ENCODE measurements at regions not wholly inside any gene's neighbourhood (a gene's known extent, or its start where the extent isn't known, plus 50 kb on each side); places are given as distances from the start of the nearest gene placed in this dataset.

- no peak overlapping the region for H3K4me3 ChIP-seq (ENCODE audit: low read depth, low read length, poor library complexity, severe bottlenecking)
- no peaks in the 10 kb centered on the region for H3K36me3 ChIP-seq (ENCODE audit: insufficient read depth, low read length)
- DNase-seq (ENCODE audit: low spot score): no peak
- H2AFZ ChIP-seq (ENCODE audit: low read length): no peak overlapping the region
- no peak overlapping the region for H3K27ac ChIP-seq (ENCODE audit: low read depth, low read length, poor library complexity, severe bottlenecking)
- no TSS peak for BruUV-seq (replicated peaks)
- H3K4me2 ChIP-seq (ENCODE audit: low read length): no peak overlapping the region
- no peaks in the 10 kb centered on the region for H3K4me1 ChIP-seq (ENCODE audit: insufficient read depth, low read length, poor library complexity, severe bottlenecking)
- no peaks in the 10 kb centered on the region for H3K9me3 ChIP-seq (ENCODE audit: low read length)
- CTCF ChIA-PET (ENCODE audit: unreplicated experiment): no interaction called here
- TF ChIP-seq CTCF (conservative IDR thresholded peaks at IDR 0.05; ENCODE audit: low read length) (no peak), EZH2phosphoT487 (IDR thresholded peaks at IDR 0.05; ENCODE audit: borderline replicate concordance, low read depth, low read length) (no peak)
- no peaks in the 10 kb centered on the region for H3K79me2 ChIP-seq (ENCODE audit: insufficient read depth, low read depth, low read length)
- no peaks in the 10 kb centered on the region for H4K20me1 ChIP-seq (ENCODE audit: insufficient read depth, low read length)
- POLR2A ChIA-PET: no interaction called here
- H3K9me2 ChIP-seq (ENCODE audit: insufficient read depth, low read length): no peaks in the 10 kb centered on the region
- intact Hi-C loops (cut with micrococcal nuclease; ENCODE audit: unreplicated experiment): no loop called here
Observed at GRCh38 chr16:86682219-86682904, 104.0 kb downstream of the FOXL1 start.

- Histone ChIP-seq H3K9me3 (ENCODE audit: low read length) (no peaks in the 10 kb centered on the region), H3K4me2 (ENCODE audit: low read length) (no peak overlapping the region), H2AFZ (ENCODE audit: low read length) (no peak overlapping the region), H3K4me1 (ENCODE audit: insufficient read depth, low read length, poor library complexity, severe bottlenecking) (no peaks in the 10 kb centered on the region), H4K20me1 (ENCODE audit: insufficient read depth, low read length) (no peaks in the 10 kb centered on the region), H3K36me3 (ENCODE audit: insufficient read depth, low read length) (no peaks in the 10 kb centered on the region), H3K9me2 (ENCODE audit: insufficient read depth, low read length) (no peaks in the 10 kb centered on the region), H3K27ac (ENCODE audit: low read depth, low read length, poor library complexity, severe bottlenecking) (no peak overlapping the region), H3K4me3 (ENCODE audit: low read depth, low read length, poor library complexity, severe bottlenecking) (no peak overlapping the region), H3K79me2 (ENCODE audit: insufficient read depth, low read depth, low read length) (no peaks in the 10 kb centered on the region)
- CTCF ChIA-PET (ENCODE audit: unreplicated experiment): no interaction called here
- TF ChIP-seq EZH2phosphoT487 (IDR thresholded peaks at IDR 0.05; ENCODE audit: borderline replicate concordance, low read depth, low read length): no peak
- DNase-seq (ENCODE audit: low spot score): no peak
- no TSS peak for BruUV-seq (replicated peaks)
- intact Hi-C loops (cut with micrococcal nuclease; ENCODE audit: unreplicated experiment): no loop called here
- POLR2A ChIA-PET: no interaction called here
Observed at GRCh38 chr16:86683441-86684194, 105.3 kb downstream of the FOXL1 start.

GRCh38 chr16:86685076-86685475 lies 106.7 kb downstream of the FOXL1 start:
- TF ChIP-seq CTCF (conservative IDR thresholded peaks at IDR 0.05; ENCODE audit: low read length) (no peak), EZH2phosphoT487 (IDR thresholded peaks at IDR 0.05; ENCODE audit: borderline replicate concordance, low read depth, low read length) (no peak)
- Histone ChIP-seq H2AFZ (ENCODE audit: low read length) (no peak overlapping the region), H4K20me1 (ENCODE audit: insufficient read depth, low read length) (no peaks in the 10 kb centered on the region), H3K27ac (ENCODE audit: low read depth, low read length, poor library complexity, severe bottlenecking) (no peak overlapping the region), H3K9me2 (ENCODE audit: insufficient read depth, low read length) (no peaks in the 10 kb centered on the region), H3K4me1 (ENCODE audit: insufficient read depth, low read length, poor library complexity, severe bottlenecking) (no peaks in the 10 kb centered on the region), H3K9me3 (ENCODE audit: low read length) (no peaks in the 10 kb centered on the region), H3K4me3 (ENCODE audit: low read depth, low read length, poor library complexity, severe bottlenecking) (no peak overlapping the region), H3K79me2 (ENCODE audit: insufficient read depth, low read depth, low read length) (no peaks in the 10 kb centered on the region), H3K36me3 (ENCODE audit: insufficient read depth, low read length) (no peaks in the 10 kb centered on the region), H3K4me2 (ENCODE audit: low read length) (no peak overlapping the region)
- no peak for DNase-seq (ENCODE audit: low spot score)
- ChIA-PET POLR2A (no interaction called here), CTCF (ENCODE audit: unreplicated experiment) (no interaction called here)
- intact Hi-C loops (cut with micrococcal nuclease; ENCODE audit: unreplicated experiment): no loop called here
- no TSS peak for BruUV-seq (replicated peaks)

All from OCI-LY7 (cell line).